ENCODE measurements at regions not wholly inside any gene's neighbourhood (a gene's known extent, or its start where the extent isn't known, plus 50 kb on each side); places are given as distances from the start of the nearest gene placed in this dataset.

DNA sequence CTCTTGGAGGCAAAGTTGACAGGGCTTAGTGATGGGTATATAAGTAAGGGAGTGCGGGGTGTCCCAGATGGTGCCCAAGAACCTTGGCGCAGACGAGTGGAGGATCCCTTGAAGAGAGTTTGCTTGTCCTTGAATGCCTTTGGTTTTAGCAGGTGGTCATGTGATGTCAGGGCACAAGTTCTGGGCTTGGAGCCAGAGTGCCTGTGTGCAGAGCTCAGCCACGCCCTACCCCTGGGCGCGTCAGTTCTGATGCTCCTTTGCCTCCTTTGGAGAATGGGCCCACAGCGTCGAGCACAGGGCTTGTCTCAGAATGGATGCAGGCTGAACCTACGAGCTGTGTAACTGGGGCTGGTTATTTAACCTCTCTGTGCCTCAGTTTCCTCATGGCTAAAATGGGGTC is 412.2 kb upstream of the EEF2KMT start:
- no peak for DNase-seq (ENCODE audit: low read depth, low spot score)
- in situ Hi-C loops (cut with HindIII; ENCODE audit: low pct_unique_long_range_greater_than_20kb, low sequenced_read_pairs), result no loop called here

DNA sequence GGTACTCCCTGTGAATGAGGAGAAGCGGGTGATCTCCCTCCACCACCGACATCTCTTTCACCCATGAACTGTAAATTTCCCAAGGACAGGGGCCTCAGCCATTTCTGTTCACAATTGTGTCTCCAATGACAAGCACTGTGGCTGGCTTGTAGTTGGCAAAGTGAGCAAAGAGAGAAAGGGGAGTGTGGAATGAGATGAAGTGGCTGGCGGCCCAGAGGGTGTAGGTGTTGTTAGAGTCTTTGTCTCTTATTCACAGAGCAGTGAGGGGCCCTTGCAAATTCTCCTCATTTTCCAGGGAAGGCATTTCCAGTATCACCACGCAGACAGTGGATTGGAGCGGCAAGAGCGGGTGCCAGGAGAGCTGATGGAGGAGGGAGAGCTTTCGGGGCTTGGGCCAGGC is 411.7 kb upstream of the EEF2KMT start:
- in situ Hi-C loops (cut with HindIII; ENCODE audit: low pct_unique_long_range_greater_than_20kb, low sequenced_read_pairs), result no loop called here
- DNase-seq (ENCODE audit: low read depth, low spot score), result no peak

DNA sequence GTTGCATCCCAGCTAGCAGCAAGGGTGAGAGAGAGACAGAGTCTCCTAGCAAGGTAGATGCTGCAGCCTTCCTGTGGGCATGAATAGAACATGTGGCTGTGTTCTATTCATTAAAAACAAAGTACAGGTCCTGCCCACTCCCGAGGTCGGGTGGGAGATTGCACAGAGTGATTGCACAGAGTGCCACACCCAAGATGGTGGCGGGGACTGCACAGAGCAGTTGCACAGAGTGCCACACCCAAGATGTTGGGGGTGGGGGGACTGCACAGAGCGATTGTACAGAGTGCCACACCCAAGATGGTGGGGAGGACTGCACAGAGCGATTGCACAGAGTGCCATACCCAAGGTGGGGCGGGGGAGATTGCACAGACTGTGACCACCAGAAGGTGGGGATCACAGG is 410.8 kb upstream of the EEF2KMT start:
- in situ Hi-C loops (cut with HindIII; ENCODE audit: low pct_unique_long_range_greater_than_20kb, low sequenced_read_pairs), result no loop called here
- DNase-seq (ENCODE audit: low read depth, low spot score), result no peak

DNA sequence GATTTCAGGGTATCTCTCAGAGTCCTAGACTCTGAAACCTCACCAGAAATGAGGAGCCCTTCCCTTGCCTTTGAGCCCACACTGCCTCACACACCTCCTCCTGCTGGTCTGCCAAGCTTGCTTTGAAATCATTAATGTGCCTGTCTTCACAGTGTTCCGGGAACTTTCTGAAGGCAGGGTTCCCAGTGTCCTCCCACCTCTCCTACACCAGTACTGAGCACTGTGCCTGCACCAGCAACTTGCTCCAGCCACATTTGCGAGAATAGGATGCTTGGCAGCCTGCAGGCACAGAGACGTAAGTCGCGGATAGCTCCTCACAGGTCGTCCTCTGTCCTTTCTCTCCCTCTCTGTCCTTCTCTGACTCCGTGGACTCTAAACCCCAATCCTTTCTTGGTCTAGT is 408.4 kb upstream of the EEF2KMT start:
- DNase-seq (ENCODE audit: low read depth, low spot score), result no peak
- in situ Hi-C loops (cut with HindIII; ENCODE audit: low pct_unique_long_range_greater_than_20kb, low sequenced_read_pairs), result no loop called here

DNA sequence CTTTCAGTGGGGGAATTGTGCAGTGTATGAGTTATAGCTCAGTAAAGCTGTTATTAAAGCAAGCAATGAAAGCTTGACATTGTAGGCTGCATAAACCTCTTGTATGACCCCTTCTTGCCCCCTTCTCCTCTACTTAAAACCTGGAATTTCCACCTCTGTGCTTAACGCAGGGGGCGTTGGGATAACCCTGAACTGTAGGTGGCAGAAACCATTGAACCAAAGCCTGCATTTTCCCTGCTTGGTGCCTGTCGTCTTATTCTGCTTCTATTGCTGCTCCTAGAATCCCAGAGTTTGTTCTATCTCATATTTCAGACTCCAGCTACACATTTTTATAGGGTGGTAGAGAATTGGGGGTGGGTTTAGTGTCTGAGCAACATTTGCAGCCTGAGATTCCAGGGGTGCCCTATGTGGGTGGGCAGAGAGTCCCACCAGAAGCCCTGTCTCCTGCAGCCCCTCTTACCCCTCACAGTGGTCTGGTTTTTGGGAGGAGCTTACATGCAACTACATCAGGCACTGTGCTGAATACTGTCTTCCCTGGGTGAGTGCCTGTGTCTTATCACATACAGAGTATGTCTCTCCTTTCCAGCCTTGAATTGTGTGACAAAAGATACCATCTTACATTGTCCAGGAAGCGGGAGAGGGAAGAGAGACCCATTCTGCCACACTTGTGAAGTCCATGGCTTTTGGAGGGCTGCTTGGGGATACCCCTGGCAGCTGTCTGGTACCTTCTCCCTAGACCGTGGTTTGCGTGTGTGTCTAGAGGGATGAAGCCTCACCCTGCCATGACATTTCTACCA is 407.7 kb upstream of the EEF2KMT start:
- in situ Hi-C loops (cut with HindIII; ENCODE audit: low pct_unique_long_range_greater_than_20kb, low sequenced_read_pairs), result no loop called here
- DNase-seq (ENCODE audit: low read depth, low spot score), result no peak

DNA sequence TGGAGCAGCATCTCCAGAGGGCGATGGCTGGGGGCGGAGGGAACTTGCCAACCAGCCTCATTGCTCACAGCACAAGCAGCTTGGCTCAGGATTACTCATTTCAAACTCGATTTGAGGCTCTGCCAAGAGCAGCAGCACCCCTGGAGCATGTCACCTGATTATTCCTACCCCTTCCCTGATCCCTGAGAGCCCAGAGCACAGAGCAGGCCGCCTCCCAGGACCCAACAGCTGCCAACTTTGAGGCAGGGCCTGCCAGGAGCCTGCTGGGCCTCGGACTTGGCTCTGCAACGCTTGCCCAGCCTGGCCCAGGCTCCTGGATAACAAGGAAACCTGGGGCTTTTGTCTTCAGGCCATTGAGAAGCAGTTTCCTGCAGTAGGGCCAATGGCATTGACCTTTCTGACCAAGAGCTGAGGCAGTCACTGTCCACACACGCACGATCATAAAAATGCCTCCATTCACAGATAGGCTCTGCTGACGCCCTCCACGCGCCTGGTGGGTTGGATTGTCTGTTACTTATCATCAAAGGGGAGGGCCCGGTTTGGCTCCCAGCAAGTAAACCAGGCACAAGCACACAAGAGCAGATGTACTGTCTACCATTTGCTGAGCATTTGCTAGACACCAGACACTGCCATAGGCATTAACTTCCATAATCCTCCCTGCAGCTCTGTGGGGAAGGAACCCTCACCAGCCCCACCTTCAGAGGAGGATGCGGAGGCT is 406.6 kb upstream of the EEF2KMT start:
- in situ Hi-C loops (cut with HindIII; ENCODE audit: low pct_unique_long_range_greater_than_20kb, low sequenced_read_pairs), result no loop called here
- peak; percentile 7 for DNase-seq (ENCODE audit: low read depth, low spot score)

DNA sequence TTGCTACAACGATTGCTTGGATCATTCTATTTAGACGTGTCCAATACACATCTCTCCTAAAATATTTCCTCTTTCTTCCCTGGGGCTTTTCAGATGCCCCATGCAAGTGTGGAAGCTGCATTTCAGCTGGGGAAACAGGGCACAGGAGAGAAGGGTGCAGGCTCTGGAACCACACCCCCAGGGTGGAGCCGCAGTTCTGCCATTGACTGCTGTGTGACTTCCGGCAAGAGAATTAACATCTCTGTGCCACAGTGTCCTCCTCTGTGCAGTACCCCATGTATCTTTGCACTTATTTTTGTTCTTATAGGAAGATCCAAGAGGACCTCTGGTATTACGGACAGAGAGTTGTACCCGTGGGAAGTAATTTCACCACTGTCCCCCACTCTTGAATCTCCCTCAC is 405.3 kb upstream of the EEF2KMT start:
- in situ Hi-C loops (cut with HindIII; ENCODE audit: low pct_unique_long_range_greater_than_20kb, low sequenced_read_pairs), result no loop called here
- no peak for DNase-seq (ENCODE audit: low read depth, low spot score)

DNA sequence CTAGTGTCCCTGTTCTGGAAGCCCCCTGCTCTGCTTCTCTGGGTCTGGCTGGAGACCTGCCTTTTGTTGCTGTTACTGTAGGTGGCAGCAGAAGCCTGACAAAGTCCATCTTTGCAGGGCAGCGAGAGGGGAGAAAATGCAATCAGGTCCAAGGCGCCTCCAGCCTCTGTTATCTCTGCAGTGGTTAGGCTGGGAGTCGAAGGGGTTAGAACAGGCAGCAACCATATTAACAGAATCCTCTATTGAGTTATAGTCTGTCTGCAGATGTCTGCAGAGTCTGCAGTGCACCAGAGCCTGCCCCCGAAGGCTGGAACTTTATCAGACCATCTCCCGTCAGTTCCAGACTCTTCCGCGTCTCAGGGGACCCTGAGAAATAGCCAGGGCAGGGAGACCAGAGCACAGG is 404.9 kb upstream of the EEF2KMT start:
- peak; percentile 39 for DNase-seq (ENCODE audit: low read depth, low spot score)
- in situ Hi-C loops (cut with HindIII; ENCODE audit: low pct_unique_long_range_greater_than_20kb, low sequenced_read_pairs), result no loop called here

DNA sequence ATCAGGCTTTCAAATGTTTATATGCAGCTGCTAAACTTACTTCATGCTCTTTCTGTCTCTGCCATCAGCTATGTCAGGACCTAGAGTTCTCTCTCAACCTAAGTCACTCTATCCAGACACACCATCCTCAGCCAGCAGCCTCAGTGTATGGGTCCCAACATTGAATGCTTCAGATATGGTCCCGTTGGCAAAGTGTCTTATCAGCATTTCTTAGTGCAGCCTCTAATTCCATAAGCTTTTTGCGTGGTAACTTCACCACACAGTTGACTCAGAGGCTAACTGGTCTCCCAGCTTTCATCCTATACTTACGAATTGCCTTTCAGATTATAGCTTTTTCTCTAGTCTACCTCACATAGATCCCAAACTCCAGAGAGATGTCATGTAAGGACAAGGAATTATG is 402.9 kb upstream of the EEF2KMT start:
- DNase-seq (ENCODE audit: low read depth, low spot score), result no peak
- in situ Hi-C loops (cut with HindIII; ENCODE audit: low pct_unique_long_range_greater_than_20kb, low sequenced_read_pairs), result no loop called here

DNA sequence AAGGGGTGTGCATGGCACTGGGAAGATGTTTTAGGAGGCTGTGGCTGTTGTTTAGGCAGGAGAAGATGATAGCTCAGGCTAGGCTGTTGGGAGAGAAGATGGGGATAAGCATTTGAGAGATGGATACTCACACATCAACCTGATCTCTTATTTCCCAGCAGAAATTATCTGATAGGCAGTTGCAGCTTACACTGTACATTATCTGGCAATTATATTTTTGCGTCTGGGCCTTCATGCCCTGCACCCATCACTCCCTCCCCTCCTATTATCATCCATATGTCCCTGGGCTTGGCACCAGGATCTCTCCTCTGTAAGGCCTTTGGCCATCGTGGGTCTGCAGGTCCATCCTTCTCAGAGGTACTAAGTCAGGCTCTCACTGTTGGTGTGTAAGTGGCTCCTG is 401.0 kb upstream of the EEF2KMT start:
- DNase-seq (ENCODE audit: low read depth, low spot score), result no peak
- in situ Hi-C loops (cut with HindIII; ENCODE audit: low pct_unique_long_range_greater_than_20kb, low sequenced_read_pairs), result no loop called here

DNA sequence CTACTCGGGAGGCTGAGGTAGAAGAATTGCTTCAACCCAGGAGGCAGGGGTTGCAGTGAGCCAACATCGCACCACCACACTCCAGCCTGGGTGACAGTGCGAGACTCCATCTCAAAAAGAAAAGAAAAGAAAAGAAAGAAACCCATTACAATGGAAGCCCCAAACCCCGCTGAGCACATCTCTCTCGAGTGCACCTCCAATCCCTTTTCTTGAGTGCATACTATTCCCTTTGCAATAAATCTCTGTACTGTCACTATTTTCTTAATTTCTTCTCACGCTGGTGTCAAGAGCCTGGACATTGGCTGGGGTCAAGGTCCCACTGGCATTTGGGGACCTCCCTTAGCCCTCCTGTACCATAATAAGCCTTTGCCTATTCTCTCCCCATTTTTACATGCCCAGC is 398.4 kb upstream of the EEF2KMT start:
- in situ Hi-C loops (cut with HindIII; ENCODE audit: low pct_unique_long_range_greater_than_20kb, low sequenced_read_pairs), result no loop called here

DNA sequence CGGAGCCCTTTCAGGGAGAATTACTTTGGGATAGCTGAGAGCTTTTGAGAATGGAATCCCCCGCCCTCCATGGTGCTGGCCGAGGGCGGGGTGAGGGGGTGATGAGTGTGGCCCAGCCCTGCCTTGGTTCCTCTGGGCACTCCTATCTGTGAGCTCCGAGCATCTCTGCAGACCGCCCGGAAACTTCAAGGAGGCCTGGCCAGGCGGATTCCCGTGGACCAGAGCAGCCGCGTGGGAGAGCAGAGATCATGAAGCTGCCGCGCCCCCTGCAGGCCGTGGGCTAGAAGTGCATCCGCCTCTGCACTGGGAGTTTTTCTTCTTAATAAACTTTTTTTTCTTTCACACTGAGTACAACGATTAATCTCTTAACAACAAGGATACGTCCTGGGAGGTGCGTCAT is 392.9 kb upstream of the EEF2KMT start:
- in situ Hi-C loops (cut with HindIII; ENCODE audit: low pct_unique_long_range_greater_than_20kb, low sequenced_read_pairs), result no loop called here
- peak; percentile 50 for DNase-seq (ENCODE audit: low read depth, low spot score)

More for the DNA sequence above, 398.4 kb upstream of the EEF2KMT start:
- no peak for DNase-seq (ENCODE audit: low read depth, low spot score)

DNA sequence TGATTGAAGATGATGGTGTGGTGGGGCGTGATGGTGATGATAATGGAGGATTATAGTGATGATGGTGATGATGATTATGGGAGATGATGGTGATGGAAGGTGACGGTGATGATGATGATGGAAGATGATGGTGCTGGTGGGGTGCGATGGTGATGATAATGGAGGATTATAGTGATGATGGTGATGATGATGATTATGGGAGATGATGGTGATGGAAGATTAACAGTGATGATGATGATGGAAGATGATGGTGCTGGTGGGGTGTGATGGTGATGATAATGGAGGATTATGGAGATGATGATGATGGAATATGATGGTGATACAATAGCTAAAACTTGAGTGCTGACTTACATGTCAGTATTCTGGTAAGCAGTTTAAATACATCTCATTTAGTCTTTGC is 391.0 kb upstream of the EEF2KMT start:
- in situ Hi-C loops (cut with HindIII; ENCODE audit: low pct_unique_long_range_greater_than_20kb, low sequenced_read_pairs), result no loop called here
- no peak for DNase-seq (ENCODE audit: low read depth, low spot score)

DNA sequence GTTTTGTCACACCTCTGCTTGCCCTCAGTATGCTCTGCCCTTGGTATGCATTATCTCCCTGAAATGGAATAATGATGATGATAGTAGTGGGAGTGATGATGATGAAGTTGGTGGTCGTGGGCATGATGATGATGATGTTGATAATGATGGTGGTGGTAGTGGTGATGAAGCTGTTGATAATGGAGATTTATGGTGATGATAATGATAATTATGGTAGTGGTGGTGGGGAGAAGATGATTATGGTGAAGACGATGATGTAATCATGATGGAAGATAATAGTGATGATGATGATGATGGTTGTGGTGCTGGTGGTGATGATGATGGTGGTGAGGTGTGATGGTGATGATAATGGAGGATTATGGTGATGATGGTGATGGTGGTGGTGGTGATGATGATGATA is 390.1 kb upstream of the EEF2KMT start:
- DNase-seq (ENCODE audit: low read depth, low spot score), result no peak
- in situ Hi-C loops (cut with HindIII; ENCODE audit: low pct_unique_long_range_greater_than_20kb, low sequenced_read_pairs), result no loop called here

DNA sequence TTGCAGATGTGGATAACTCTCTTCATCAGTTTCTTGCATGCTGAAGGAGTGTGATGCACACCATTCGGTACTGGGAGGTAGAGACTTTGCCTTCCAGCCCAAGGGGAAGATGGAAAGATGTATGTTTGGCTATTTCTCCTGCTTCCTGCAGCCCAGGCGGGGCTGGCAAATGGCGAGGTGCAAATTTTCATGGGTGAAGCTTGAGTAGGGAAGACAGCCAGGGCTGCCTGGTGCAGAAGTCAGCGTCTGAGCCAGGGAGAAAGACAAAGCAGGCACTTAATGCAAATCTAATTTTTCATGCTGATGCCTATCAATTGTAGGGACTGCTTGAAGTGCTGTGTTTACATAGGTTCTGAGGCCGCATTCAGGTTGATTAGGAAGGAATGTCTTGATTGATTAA is 384.7 kb upstream of the EEF2KMT start:
- in situ Hi-C loops (cut with HindIII; ENCODE audit: low pct_unique_long_range_greater_than_20kb, low sequenced_read_pairs), result no loop called here
- DNase-seq (ENCODE audit: low read depth, low spot score), result no peak

DNA sequence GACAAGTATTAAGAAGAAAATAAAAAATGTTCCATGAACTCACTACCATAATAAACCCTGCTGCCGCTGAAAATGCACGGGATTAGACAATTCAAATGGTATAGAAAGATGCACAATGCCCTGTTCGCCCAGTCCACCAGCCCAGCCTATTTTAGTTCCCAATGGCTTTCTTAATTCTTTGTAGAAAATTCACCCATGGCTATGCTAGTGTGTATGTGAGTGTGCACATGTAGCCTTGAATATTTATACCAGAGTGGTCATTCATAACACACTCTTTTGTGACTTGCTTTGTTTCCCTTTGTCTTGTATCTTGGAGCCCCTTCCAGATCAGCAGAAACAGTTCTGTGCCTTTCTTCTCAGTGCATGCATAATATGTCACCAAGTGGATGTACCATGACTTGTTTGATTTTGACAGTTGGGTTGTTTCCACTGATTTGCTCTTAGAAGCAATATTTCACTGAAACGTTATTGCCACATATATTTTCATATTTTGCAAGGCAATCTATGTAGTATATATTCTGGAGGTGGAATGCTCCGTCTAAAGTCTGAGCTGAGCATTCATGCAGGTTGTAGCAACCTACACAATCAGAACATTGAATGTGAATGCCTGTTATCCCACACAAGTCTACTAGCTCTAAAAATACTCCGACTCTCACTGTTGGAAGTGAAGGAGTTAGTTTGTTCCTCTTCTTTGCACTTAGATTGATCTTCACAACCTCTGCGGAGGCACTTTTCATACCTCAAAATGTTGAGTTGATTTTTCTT is 383.0 kb upstream of the EEF2KMT start:
- in situ Hi-C loops (cut with HindIII; ENCODE audit: low pct_unique_long_range_greater_than_20kb, low sequenced_read_pairs), result no loop called here
- no peak for DNase-seq (ENCODE audit: low read depth, low spot score)

DNA sequence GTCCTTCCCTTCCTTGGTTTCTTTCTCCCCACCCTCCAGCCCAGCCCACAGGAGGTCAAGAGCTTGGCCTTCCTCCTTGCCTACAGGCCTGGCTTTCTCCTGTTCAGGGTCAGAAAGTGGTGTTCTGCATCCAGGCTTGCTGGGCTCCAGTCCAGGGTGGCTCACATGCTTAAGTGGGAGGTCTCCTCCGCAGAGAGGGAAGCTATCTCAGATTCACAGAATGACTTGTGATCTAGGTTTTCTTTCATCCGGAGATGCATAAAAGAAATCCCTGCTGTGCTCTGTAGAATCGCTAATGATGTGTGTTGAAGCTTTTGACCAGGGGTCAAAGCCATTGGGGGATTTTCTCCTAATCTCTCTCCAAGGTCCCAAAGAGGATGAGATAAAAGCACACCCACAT is 382.3 kb upstream of the EEF2KMT start:
- in situ Hi-C loops (cut with HindIII; ENCODE audit: low pct_unique_long_range_greater_than_20kb, low sequenced_read_pairs), result no loop called here
- DNase-seq (ENCODE audit: low read depth, low spot score), result no peak

DNA sequence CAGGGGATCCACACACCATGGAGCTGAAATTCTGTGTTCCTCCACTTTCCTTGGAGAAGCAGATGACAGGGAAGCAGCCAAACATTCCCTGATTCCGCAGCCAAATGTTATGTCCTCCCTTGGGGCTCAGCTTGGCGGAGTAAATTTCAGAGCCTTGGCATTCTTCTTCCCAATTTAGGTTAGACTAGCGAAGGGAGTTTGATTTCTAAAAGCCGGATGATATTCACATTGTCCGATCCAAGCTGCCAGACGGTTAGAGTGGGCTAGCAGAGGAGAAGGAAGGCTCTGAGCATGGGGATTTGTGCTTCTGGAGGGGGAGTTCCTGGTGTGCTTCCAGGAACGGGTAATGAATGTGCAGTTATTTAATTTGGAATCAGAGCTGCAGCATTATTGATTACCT is 380.4 kb upstream of the EEF2KMT start:
- DNase-seq (ENCODE audit: low read depth, low spot score), result no peak
- in situ Hi-C loops (cut with HindIII; ENCODE audit: low pct_unique_long_range_greater_than_20kb, low sequenced_read_pairs), result no loop called here

DNA sequence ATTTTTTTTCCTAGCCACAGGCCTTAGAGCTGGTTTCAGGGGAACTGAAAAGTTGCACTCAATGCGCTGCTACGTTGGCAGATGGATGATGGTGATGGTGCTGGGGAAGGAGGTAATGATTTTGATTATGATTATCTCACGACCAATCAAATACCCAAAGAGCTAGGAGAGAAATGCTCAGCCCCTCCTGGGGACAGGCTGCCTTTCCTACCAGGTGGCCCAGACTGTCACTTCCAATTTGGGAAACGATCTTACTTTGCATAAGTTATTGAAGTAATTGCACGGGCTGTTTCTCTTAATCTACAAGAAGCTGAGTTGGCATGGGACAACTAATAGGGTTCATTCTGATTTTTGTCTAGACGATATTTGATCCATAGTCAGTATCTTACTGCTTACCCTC is 379.7 kb upstream of the EEF2KMT start:
- in situ Hi-C loops (cut with HindIII; ENCODE audit: low pct_unique_long_range_greater_than_20kb, low sequenced_read_pairs), result no loop called here
- no peak for DNase-seq (ENCODE audit: low read depth, low spot score)
